DND-41 (cell line): ENCODE measurements at regions not wholly inside any gene's neighbourhood (a gene's known extent, or its start where the extent isn't known, plus 50 kb on each side); places are given as distances from the start of the nearest gene placed in this dataset.

Experiments
- EZH2 ChIP-seq: IDR thresholded peaks from 3 replicates; pipeline ENCODE4 v1.6.1; 2012; ENCODE audit warnings: borderline replicate concordance, low read depth, mild to moderate bottlenecking, moderate library complexity, low read length, inconsistent platforms; ENCODE audit not compliant: severe bottlenecking
- TF ChIP-seq, protein P1 (sequence below): IDR thresholded peaks from 2 replicates; pipeline ENCODE4 v1.5.1; 2012; ENCODE audit warnings: borderline replicate concordance, low read length, moderate library complexity, mild to moderate bottlenecking; ENCODE audit not compliant: poor library complexity, severe bottlenecking; ENCODE audit errors: extremely low read depth

- TF ChIP-seq, protein P1, sequence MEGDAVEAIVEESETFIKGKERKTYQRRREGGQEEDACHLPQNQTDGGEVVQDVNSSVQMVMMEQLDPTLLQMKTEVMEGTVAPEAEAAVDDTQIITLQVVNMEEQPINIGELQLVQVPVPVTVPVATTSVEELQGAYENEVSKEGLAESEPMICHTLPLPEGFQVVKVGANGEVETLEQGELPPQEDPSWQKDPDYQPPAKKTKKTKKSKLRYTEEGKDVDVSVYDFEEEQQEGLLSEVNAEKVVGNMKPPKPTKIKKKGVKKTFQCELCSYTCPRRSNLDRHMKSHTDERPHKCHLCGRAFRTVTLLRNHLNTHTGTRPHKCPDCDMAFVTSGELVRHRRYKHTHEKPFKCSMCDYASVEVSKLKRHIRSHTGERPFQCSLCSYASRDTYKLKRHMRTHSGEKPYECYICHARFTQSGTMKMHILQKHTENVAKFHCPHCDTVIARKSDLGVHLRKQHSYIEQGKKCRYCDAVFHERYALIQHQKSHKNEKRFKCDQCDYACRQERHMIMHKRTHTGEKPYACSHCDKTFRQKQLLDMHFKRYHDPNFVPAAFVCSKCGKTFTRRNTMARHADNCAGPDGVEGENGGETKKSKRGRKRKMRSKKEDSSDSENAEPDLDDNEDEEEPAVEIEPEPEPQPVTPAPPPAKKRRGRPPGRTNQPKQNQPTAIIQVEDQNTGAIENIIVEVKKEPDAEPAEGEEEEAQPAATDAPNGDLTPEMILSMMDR = no peak
- no peak for TF ChIP-seq EZH2
Measured at GRCh38 chr2:79369127-79369526, 143.7 kb upstream of the CTNNA2 start.
